ENCODE measurements at regions not wholly inside any gene's neighbourhood (a gene's known extent, or its start where the extent isn't known, plus 50 kb on each side); places are given as distances from the start of the nearest gene placed in this dataset.
"Not testable (repeated sequence)": the region's sequence is repeated elsewhere in the genome, so short reads cannot be mapped to it uniquely, and the experiment has no call there.

GRCh38 chr18:76018210-76018609 is 476.8 kb downstream of the ZNF516 start:
- no peak for DNase-seq (ENCODE audit: low spot score in 2 of 2)

DNA sequence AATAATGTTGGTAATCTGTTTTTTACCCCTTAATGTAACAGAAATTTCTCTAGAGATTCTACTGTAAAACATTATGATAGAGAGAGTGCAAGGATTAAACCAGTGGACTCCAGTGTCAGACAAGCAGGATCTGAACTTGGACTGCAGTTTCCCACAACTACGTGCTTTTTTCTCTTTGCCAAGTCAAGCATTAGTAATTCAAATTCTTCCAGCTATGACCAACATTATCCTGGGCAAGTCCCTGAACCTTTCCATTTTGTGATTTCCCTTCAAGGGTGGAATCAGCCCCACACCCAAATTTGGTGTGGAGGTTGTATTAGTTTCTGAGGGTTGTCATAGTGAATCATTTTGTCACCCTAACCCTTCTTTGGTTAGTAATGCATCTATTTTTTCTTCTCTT is 482.0 kb downstream of the ZNF516 start:
- no peak for DNase-seq (ENCODE audit: low spot score in 2 of 2)

More at GRCh38 chr18:76018210-76018609, 476.8 kb downstream of the ZNF516 start:
- Histone ChIP-seq H3K27me3 (no peaks in the 10 kb centered on the region), H3K27ac (no peak overlapping the region), H3K36me3 (no peaks in the 10 kb centered on the region), H3K4me3 (no peak overlapping the region), H3K4me1 (no peaks in the 10 kb centered on the region), H3K9me3 (no peaks in the 10 kb centered on the region)
- WGBS = 88% methylated on average over 3 of the region's 3 CpGs
- no peak for TF ChIP-seq POLR2AphosphoS5 (IDR thresholded peaks at IDR 0.05)
- TF ChIP-seq POLR2A (IDR thresholded peaks at IDR 0.05) = no peak
- TF ChIP-seq CTCF (IDR thresholded peaks at IDR 0.05) = no peak
- no peak for TF ChIP-seq EP300 (IDR thresholded peaks at IDR 0.05)

DNA sequence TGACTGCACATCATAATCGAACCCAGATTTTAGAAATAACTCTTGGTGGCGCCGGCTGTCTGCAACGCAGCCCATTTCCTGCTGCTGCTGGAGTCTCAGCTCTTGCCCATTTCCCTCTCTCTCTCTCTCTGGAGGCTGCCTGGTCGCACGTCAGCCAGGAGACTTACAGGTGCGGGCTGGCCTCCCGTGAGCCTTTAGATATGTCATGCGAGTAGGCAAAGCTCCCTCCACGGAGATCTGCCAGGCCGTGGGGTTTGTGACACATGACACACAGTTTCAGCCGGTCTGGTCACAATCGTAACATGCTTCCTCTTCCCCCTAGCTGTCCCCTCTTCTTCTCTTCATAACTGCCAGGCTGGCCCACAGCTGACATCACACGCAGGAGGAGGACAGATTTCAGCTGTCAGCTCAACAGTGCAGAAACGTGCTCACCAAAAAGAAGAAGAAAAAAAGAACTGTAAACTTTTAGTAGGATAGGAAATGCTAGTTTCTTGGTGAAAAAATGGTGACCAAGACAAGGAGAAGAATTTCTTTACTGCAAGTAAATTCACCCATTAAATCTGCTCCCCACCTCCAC is 489.3 kb downstream of the ZNF516 start:
- Histone ChIP-seq H3K27ac (no peak overlapping the region), H3K4me1 (no peaks in the 10 kb centered on the region), H3K27me3 (no peaks in the 10 kb centered on the region), H3K4me3 (no peak overlapping the region), H3K9me3 (no peaks in the 10 kb centered on the region), H3K36me3 (no peaks in the 10 kb centered on the region)
- DNase-seq (ENCODE audit: low spot score in 2 of 2) = no peak
- WGBS = 15% methylated on average over 15 of the region's 15 CpGs
- TF ChIP-seq CTCF (IDR thresholded peaks at IDR 0.05) (no peak), POLR2AphosphoS5 (IDR thresholded peaks at IDR 0.05) (no peak), POLR2A (IDR thresholded peaks at IDR 0.05) (no peak), EP300 (IDR thresholded peaks at IDR 0.05) (no peak)

More for the DNA sequence above, 482.0 kb downstream of the ZNF516 start:
- WGBS = 70% methylated on average over 1 of the region's 1 CpG
- no peak for TF ChIP-seq CTCF (IDR thresholded peaks at IDR 0.05)
- no peak for TF ChIP-seq EP300 (IDR thresholded peaks at IDR 0.05)
- no peak for TF ChIP-seq POLR2A (IDR thresholded peaks at IDR 0.05)
- TF ChIP-seq POLR2AphosphoS5 (IDR thresholded peaks at IDR 0.05) = no peak
- Histone ChIP-seq H3K27me3 (no peaks in the 10 kb centered on the region), H3K36me3 (no peaks in the 10 kb centered on the region), H3K4me1 (no peaks in the 10 kb centered on the region), H3K9me3 (no peaks in the 10 kb centered on the region), H3K27ac (no peak overlapping the region), H3K4me3 (no peak overlapping the region)

DNA sequence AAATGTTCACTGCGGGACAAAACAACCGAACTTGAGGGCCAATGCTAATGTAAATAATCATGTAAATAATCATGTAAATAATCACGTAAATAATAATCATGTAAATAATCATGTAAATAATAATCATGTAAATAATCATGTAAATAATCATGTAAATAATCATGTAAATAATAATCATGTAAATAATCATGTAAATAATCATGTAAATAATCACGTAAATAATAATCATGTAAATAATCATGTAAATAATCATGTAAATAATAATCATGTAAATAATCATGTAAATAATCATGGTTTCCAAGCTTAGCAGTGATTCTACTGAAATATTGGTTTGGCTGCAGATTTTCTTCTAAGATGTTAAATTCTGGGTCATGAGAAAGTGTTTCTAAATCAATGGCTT is 507.1 kb downstream of the ZNF516 start:
- H3K4me3 ChIP-seq; H3K27ac ChIP-seq; H3K36me3 ChIP-seq; DNase-seq (ENCODE audit: low spot score in 2 of 2); H3K4me1 ChIP-seq; H3K27me3 ChIP-seq; H3K9me3 ChIP-seq: not testable (repeated sequence)
- 74% methylated on average over 4 of the region's 4 CpGs for WGBS

GRCh38 chr18:75984853-75985252 is 510.2 kb downstream of the ZNF516 start:
- H3K27me3 ChIP-seq = no peaks in the 10 kb centered on the region
- no peak for DNase-seq (ENCODE audit: low spot score in 2 of 2)
- H3K27ac ChIP-seq = no peak overlapping the region
- no peaks in the 10 kb centered on the region for H3K36me3 ChIP-seq
- WGBS = 87% methylated on average over 1 of the region's 1 CpG
- no peak for TF ChIP-seq POLR2A (IDR thresholded peaks at IDR 0.05)
- no peak overlapping the region for H3K4me3 ChIP-seq
- H3K9me3 ChIP-seq = no peaks in the 10 kb centered on the region
- no peaks in the 10 kb centered on the region for H3K4me1 ChIP-seq

GRCh38 chr18:75981102-75981501 is 513.9 kb downstream of the ZNF516 start:
- no peaks in the 10 kb centered on the region for H3K4me1 ChIP-seq
- TF ChIP-seq CTCF (IDR thresholded peaks at IDR 0.05) = no peak
- no peak for TF ChIP-seq POLR2AphosphoS5 (IDR thresholded peaks at IDR 0.05)
- no peak for TF ChIP-seq EP300 (IDR thresholded peaks at IDR 0.05)
- no peak for TF ChIP-seq POLR2A (IDR thresholded peaks at IDR 0.05)
- WGBS = 77% methylated on average over 3 of the region's 3 CpGs

More at GRCh38 chr18:75981102-75981501, 513.9 kb downstream of the ZNF516 start:
- no peak overlapping the region for H3K27ac ChIP-seq
- no peaks in the 10 kb centered on the region for H3K36me3 ChIP-seq
- H3K27me3 ChIP-seq = no peaks in the 10 kb centered on the region
- H3K9me3 ChIP-seq = no peaks in the 10 kb centered on the region
- DNase-seq (ENCODE audit: low spot score in 2 of 2) = no peak
- no peak overlapping the region for H3K4me3 ChIP-seq

Data from suprapubic skin (tissue), 4 donors.